H7 (cell line): ENCODE measurements at regions not wholly inside any gene's neighbourhood (a gene's known extent, or its start where the extent isn't known, plus 50 kb on each side); places are given as distances from the start of the nearest gene placed in this dataset.

Experiments
- DNase-seq: peaks from one replicate; pipeline ENCODE4 v3.0.0; 2012
- H3K27me3 ChIP-seq: 2 replicates; pipeline ENCODE4 v1.6.0; 2011; ENCODE audit warnings: mild to moderate bottlenecking, low read length; ENCODE audit not compliant: control insufficient read depth, insufficient read depth
- H3K36me3 ChIP-seq: replicated peaks from 2 replicates; pipeline ENCODE4 v1.5.1; 2011; ENCODE audit warnings: low read length; ENCODE audit not compliant: control insufficient read depth, insufficient read depth
- H3K4me3 ChIP-seq: 2 replicates; pipeline ENCODE4 v1.5.1; 2011; ENCODE audit warnings: low read depth, mild to moderate bottlenecking, control low read depth, low read length, moderate library complexity; ENCODE audit not compliant: insufficient read depth

- no peak overlapping the region for H3K4me3 ChIP-seq
- no peak for DNase-seq
- H3K36me3 ChIP-seq: no peaks in the 10 kb centered on the region
- H3K27me3 ChIP-seq: no peaks in the 10 kb centered on the region
These were observed 747.7 kb upstream of the POM121L12 start for GRCh38 chr7:52287698-52288097.

GRCh38 chr7:52285689-52286088, 749.7 kb upstream of the POM121L12 start:
- Histone ChIP-seq H3K36me3 (no peaks in the 10 kb centered on the region), H3K27me3 (no peaks in the 10 kb centered on the region), H3K4me3 (no peak overlapping the region)
- DNase-seq: no peak

- no peak overlapping the region for H3K4me3 ChIP-seq
- no peaks in the 10 kb centered on the region for H3K27me3 ChIP-seq
- H3K36me3 ChIP-seq: no peaks in the 10 kb centered on the region
- no peak for DNase-seq
These were observed 752.1 kb upstream of the POM121L12 start for GRCh38 chr7:52283335-52283734.

GRCh38 chr7:52273685-52274610, 761.5 kb upstream of the POM121L12 start:
- no peaks in the 10 kb centered on the region for H3K36me3 ChIP-seq
- H3K4me3 ChIP-seq: no peak overlapping the region
- DNase-seq: peak; percentile 47
- H3K27me3 ChIP-seq: no peaks in the 10 kb centered on the region

- no peaks in the 10 kb centered on the region for H3K27me3 ChIP-seq
These were observed 763.7 kb upstream of the POM121L12 start for GRCh38 chr7:52271703-52272102.

GRCh38 chr7:52270301-52270700, 765.1 kb upstream of the POM121L12 start:
- no peaks in the 10 kb centered on the region for H3K36me3 ChIP-seq
- no peak for DNase-seq
- no peak overlapping the region for H3K4me3 ChIP-seq
- H3K27me3 ChIP-seq: no peaks in the 10 kb centered on the region

More at GRCh38 chr7:52271703-52272102, 763.7 kb upstream of the POM121L12 start:
- no peak for DNase-seq
- H3K4me3 ChIP-seq: no peak overlapping the region
- H3K36me3 ChIP-seq: no peaks in the 10 kb centered on the region

GRCh38 chr7:52269669-52270068, 765.8 kb upstream of the POM121L12 start:
- Histone ChIP-seq H3K27me3 (no peaks in the 10 kb centered on the region), H3K36me3 (no peaks in the 10 kb centered on the region), H3K4me3 (no peak overlapping the region)
- no peak for DNase-seq

- DNase-seq: no peak
These were observed 774.4 kb upstream of the POM121L12 start for GRCh38 chr7:52261057-52261456.

GRCh38 chr7:52260046-52260665, 775.3 kb upstream of the POM121L12 start:
- Histone ChIP-seq H3K36me3 (no peaks in the 10 kb centered on the region), H3K4me3 (no peak overlapping the region), H3K27me3 (no peaks in the 10 kb centered on the region)
- DNase-seq: peak; percentile 55

More at GRCh38 chr7:52261057-52261456, 774.4 kb upstream of the POM121L12 start:
- H3K36me3 ChIP-seq: no peaks in the 10 kb centered on the region
- H3K4me3 ChIP-seq: no peak overlapping the region
- H3K27me3 ChIP-seq: no peaks in the 10 kb centered on the region

GRCh38 chr7:52257890-52258289, 777.5 kb upstream of the POM121L12 start:
- H3K27me3 ChIP-seq: no peaks in the 10 kb centered on the region
- DNase-seq: no peak
- no peaks in the 10 kb centered on the region for H3K36me3 ChIP-seq
- no peak overlapping the region for H3K4me3 ChIP-seq

GRCh38 chr7:52254396-52255010, 780.9 kb upstream of the POM121L12 start:
- Histone ChIP-seq H3K36me3 (no peaks in the 10 kb centered on the region), H3K4me3 (no peak overlapping the region), H3K27me3 (no peaks in the 10 kb centered on the region)
- no peak for DNase-seq

- no peak for DNase-seq
These were observed 781.5 kb upstream of the POM121L12 start for GRCh38 chr7:52253953-52254352.

GRCh38 chr7:52249741-52250140, 785.7 kb upstream of the POM121L12 start:
- no peaks in the 10 kb centered on the region for H3K36me3 ChIP-seq
- H3K4me3 ChIP-seq: no peak overlapping the region
- H3K27me3 ChIP-seq: no peaks in the 10 kb centered on the region
- no peak for DNase-seq

More at GRCh38 chr7:52253953-52254352, 781.5 kb upstream of the POM121L12 start:
- H3K27me3 ChIP-seq: no peaks in the 10 kb centered on the region
- no peaks in the 10 kb centered on the region for H3K36me3 ChIP-seq
- H3K4me3 ChIP-seq: no peak overlapping the region

GRCh38 chr7:52247518-52247917, 787.9 kb upstream of the POM121L12 start:
- H3K36me3 ChIP-seq: no peaks in the 10 kb centered on the region
- H3K27me3 ChIP-seq: no peaks in the 10 kb centered on the region
- DNase-seq: no peak
- H3K4me3 ChIP-seq: no peak overlapping the region

- no peaks in the 10 kb centered on the region for H3K27me3 ChIP-seq
- DNase-seq: no peak
- H3K4me3 ChIP-seq: no peak overlapping the region
- H3K36me3 ChIP-seq: no peaks in the 10 kb centered on the region
These were observed 791.7 kb upstream of the POM121L12 start for GRCh38 chr7:52243685-52244084.
